Endothelial cell of umbilical vein (primary cell): ENCODE measurements at regions not wholly inside any gene's neighbourhood (a gene's known extent, or its start where the extent isn't known, plus 50 kb on each side); places are given as distances from the start of the nearest gene placed in this dataset.

Experiments
- BruUV-seq: library from RNA; stranded (reverse); fragments of 400-500 nt; replicated peaks from 2 replicates; lab custom pipeline; 2021; lab: Mats Ljungman, UMichigan
- CTCF ChIA-PET: fragments of 300-600, 350-600 bp; sonication (Branson Sonifier 250); formaldehyde crosslinking; loops from one replicate; lab custom pipeline; 2021; ENCODE audit warnings: antibody characterized with exemption, inconsistent platforms; lab: Charles Lee
- POLR2A ChIA-PET: fragments of 300-600, 350-600 bp; sonication (Branson Sonifier 250); formaldehyde crosslinking; loops from one replicate; lab custom pipeline; 2021; ENCODE audit warnings: antibody characterized with exemption, inconsistent platforms; lab: Charles Lee
- DNase-seq: peaks from one replicate; pipeline ENCODE4 v3.0.0-alpha.2; 2011; ENCODE audit warnings: low read depth, low spot score
- FAIRE-seq: peaks from 2 replicates; lab custom pipeline; 2011; peaks lifted over from hg19 to GRCh38; lab: Jason Lieb, UNC
- H2AFZ ChIP-seq: 2 replicates; pipeline ENCODE4 v1.6.0; 2012; ENCODE audit warnings: low read depth, low read length, control low read depth, inconsistent platforms
- H3K27ac ChIP-seq: 2 replicates; pipeline ENCODE4 v1.5.1; 2011; ENCODE audit warnings: low read depth, mild to moderate bottlenecking, control low read depth, low read length, moderate library complexity; ENCODE audit not compliant: insufficient read depth
- H3K27me3 ChIP-seq, 2 experiments: 2 replicates each; pipeline versions ENCODE4 v1.6.0 to v1.6.1; 2011; ENCODE audit warnings: low read length in 2 of 2, mixed read lengths in 1 of 2; ENCODE audit not compliant: control insufficient read depth in 2 of 2, insufficient read depth in 2 of 2
- H3K36me3 ChIP-seq, 2 experiments: 2 replicates in 1 of 2; 3 replicates in 1 of 2; pipeline ENCODE4 v1.5.1; 2011; ENCODE audit warnings: low read length in 2 of 2, mild to moderate bottlenecking in 1 of 2, moderate library complexity in 1 of 2; ENCODE audit not compliant: control insufficient read depth in 2 of 2, insufficient read depth in 2 of 2; ENCODE audit errors: extremely low read depth in 1 of 2
- H3K4me1 ChIP-seq: 3 replicates; pipeline ENCODE4 v1.5.1; 2011; ENCODE audit warnings: mild to moderate bottlenecking, low read length; ENCODE audit not compliant: control insufficient read depth, insufficient read depth; ENCODE audit errors: extremely low read depth
- H3K4me2 ChIP-seq: 2 replicates; pipeline ENCODE4 v1.6.1; 2011; ENCODE audit warnings: low read length, control low read depth, mixed read lengths; ENCODE audit not compliant: insufficient read depth
- H3K4me3 ChIP-seq, 3 experiments: fragments of 200-600 bp in 1 of 3; sonication (generic), shearing (Covaris generic) in 1 of 3; replicated peaks in 1 of 3; 2 replicates each; pipeline ENCODE4 v1.5.1; 2011 to 2016; ENCODE audit warnings: control low read depth in 3 of 3, low read length in 3 of 3, mild to moderate bottlenecking in 2 of 3, inconsistent platforms in 1 of 3, low read depth in 1 of 3, moderate library complexity in 1 of 3; ENCODE audit not compliant: insufficient read depth in 1 of 3
- H3K79me2 ChIP-seq: 2 replicates; pipeline ENCODE4 v1.6.0; 2012; ENCODE audit warnings: low read length, inconsistent platforms; ENCODE audit not compliant: control insufficient read depth, insufficient read depth
- H3K9ac ChIP-seq: replicated peaks from 2 replicates; pipeline ENCODE3; 2011; ENCODE audit warnings: low read length, control low read depth; ENCODE audit not compliant: insufficient read depth; ENCODE audit errors: extremely low read depth
- H3K9me1 ChIP-seq: replicated peaks from 3 replicates; pipeline ENCODE4 v1.6.0; 2011; ENCODE audit warnings: mild to moderate bottlenecking, low read length; ENCODE audit not compliant: control insufficient read depth, insufficient read depth; ENCODE audit errors: extremely low read depth
- H3K9me3 ChIP-seq: replicated peaks from 2 replicates; pipeline ENCODE4 v1.5.1; 2012; ENCODE audit warnings: low read length, inconsistent platforms; ENCODE audit not compliant: control insufficient read depth, insufficient read depth
- H4K20me1 ChIP-seq: replicated peaks from 2 replicates; pipeline ENCODE3; 2011; ENCODE audit warnings: mild to moderate bottlenecking, low read length; ENCODE audit not compliant: control insufficient read depth, insufficient read depth; ENCODE audit errors: extremely low read depth
- EZH2 ChIP-seq: IDR thresholded peaks from 2 replicates; pipeline ENCODE4 v1.6.1; 2012; ENCODE audit warnings: borderline replicate concordance, low read depth, mild to moderate bottlenecking, moderate library complexity, low read length, inconsistent platforms; ENCODE audit not compliant: severe bottlenecking
- FOS ChIP-seq: IDR thresholded peaks from 2 replicates; pipeline ENCODE4 v1.6.1; 2011; ENCODE audit warnings: mild to moderate bottlenecking, low read length, moderate library complexity, borderline replicate concordance; ENCODE audit not compliant: insufficient read depth
- GATA2 ChIP-seq: IDR thresholded peaks from 2 replicates; pipeline ENCODE4 v1.7.0; 2011; ENCODE audit warnings: low read depth, mild to moderate bottlenecking, moderate library complexity, mixed read lengths, low read length; ENCODE audit not compliant: insufficient read length, insufficient read depth
- JUN ChIP-seq: IDR thresholded peaks from 2 replicates; pipeline ENCODE4 v1.6.1; 2011; ENCODE audit warnings: borderline replicate concordance, low read depth; ENCODE audit not compliant: insufficient read length, insufficient read depth
- MYC ChIP-seq: IDR thresholded peaks from one replicate; pipeline ENCODE4 v1.6.1; 2011; ENCODE audit warnings: mild to moderate bottlenecking, low read depth, low read length
- POLR2A ChIP-seq: IDR thresholded peaks from 2 replicates; pipeline ENCODE4 v1.6.1; 2012; ENCODE audit warnings: low read depth, mild to moderate bottlenecking, control low read depth, low read length
- POLR2AphosphoS5 ChIP-seq: IDR thresholded peaks from 2 replicates; pipeline ENCODE4 v1.6.1; 2012; ENCODE audit warnings: low read depth, mild to moderate bottlenecking, control low read depth, low read length, moderate library complexity; ENCODE audit not compliant: insufficient read depth
- dilution Hi-C: fragments of 300-500 bp; cut with MboI; formaldehyde crosslinking; loops from one replicate; pipeline ENCODE4 v1.15.0; 2019; ENCODE audit warnings: low sequenced_read_pairs; ENCODE audit not compliant: extremely low pct_ligation_motif_present
- intact Hi-C: fragments of 100-400 bp; cut with micrococcal nuclease; formaldehyde crosslinking; loops from one replicate; pipeline ENCODE4 v1.10.0; 2022
- TF ChIP-seq, protein P1 (sequence below), 2 donors: IDR thresholded peaks; 1 replicate in 1 of 2; 2 replicates in 1 of 2; pipeline ENCODE4 v1.5.1; 2011; ENCODE audit warnings: low read length in 2 of 2, mild to moderate bottlenecking in 2 of 2, moderate library complexity in 2 of 2, control low read depth in 1 of 2, inconsistent platforms in 1 of 2, low read depth in 1 of 2; ENCODE audit not compliant: insufficient read depth in 1 of 2; ENCODE audit errors: extremely low read depth in 1 of 2
- TF ChIP-seq, protein P2 (sequence below): IDR thresholded peaks from 2 replicates; pipeline ENCODE4 v1.6.1; 2011; ENCODE audit not compliant: insufficient read depth, insufficient read length

DNA sequence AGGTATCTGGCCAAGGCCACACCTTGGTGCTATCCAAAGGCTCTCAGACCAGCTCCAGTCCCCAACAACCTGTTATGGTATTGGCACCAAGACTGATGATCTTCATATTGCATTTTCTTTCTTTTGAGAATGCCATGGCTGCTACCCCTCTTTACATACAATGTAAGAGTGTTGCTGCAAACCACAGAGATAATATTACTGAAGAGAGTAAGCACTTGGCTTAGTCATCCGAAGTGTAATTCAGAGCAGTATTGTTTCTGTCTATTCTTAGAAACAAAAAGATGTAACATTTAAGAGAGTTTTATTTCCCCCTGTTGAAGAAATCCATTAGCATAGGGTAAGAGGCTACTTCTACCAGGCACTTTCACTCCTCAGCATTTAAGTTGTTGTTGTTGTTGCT, 212.5 kb downstream of the C6orf118 start:
- H3K27ac ChIP-seq, result no peak overlapping the region
- BruUV-seq, result no TSS peak
- peaks cover 5% of the 10 kb centered on the region for H3K9me3 ChIP-seq
- FAIRE-seq (no peak), DNase-seq (no peak)
- H3K79me2 ChIP-seq, result no peaks in the 10 kb centered on the region
- POLR2A ChIA-PET, result no interaction called here
- dilution Hi-C loops, result no loop called here
- no peak overlapping the region for H3K4me2 ChIP-seq
- H2AFZ ChIP-seq, result no peak overlapping the region
- H3K4me3 ChIP-seq, result no peak overlapping the region
- CTCF ChIA-PET, result no interaction called here
- no peaks in the 10 kb centered on the region for H4K20me1 ChIP-seq
- intact Hi-C loops, result no loop called here
- TF ChIP-seq MYC, result no peak
- no peak for TF ChIP-seq FOS
- H3K9ac ChIP-seq, result no peak overlapping the region
- H3K27me3 ChIP-seq, result no peaks in the 10 kb centered on the region
- no peaks in the 10 kb centered on the region for H3K9me1 ChIP-seq
- H3K36me3 ChIP-seq, result no peaks in the 10 kb centered on the region
- no peaks in the 10 kb centered on the region for H3K4me1 ChIP-seq

GRCh38 chr6:165096209-165096608, 213.2 kb downstream of the C6orf118 start:
- no peaks in the 10 kb centered on the region for H3K9me1 ChIP-seq
- no peak for DNase-seq
- H3K4me1 ChIP-seq, result no peaks in the 10 kb centered on the region
- no peaks in the 10 kb centered on the region for H3K27me3 ChIP-seq
- no peak overlapping the region for H2AFZ ChIP-seq
- no peaks in the 10 kb centered on the region for H4K20me1 ChIP-seq
- no peak for TF ChIP-seq GATA2
- TF ChIP-seq, protein P1, sequence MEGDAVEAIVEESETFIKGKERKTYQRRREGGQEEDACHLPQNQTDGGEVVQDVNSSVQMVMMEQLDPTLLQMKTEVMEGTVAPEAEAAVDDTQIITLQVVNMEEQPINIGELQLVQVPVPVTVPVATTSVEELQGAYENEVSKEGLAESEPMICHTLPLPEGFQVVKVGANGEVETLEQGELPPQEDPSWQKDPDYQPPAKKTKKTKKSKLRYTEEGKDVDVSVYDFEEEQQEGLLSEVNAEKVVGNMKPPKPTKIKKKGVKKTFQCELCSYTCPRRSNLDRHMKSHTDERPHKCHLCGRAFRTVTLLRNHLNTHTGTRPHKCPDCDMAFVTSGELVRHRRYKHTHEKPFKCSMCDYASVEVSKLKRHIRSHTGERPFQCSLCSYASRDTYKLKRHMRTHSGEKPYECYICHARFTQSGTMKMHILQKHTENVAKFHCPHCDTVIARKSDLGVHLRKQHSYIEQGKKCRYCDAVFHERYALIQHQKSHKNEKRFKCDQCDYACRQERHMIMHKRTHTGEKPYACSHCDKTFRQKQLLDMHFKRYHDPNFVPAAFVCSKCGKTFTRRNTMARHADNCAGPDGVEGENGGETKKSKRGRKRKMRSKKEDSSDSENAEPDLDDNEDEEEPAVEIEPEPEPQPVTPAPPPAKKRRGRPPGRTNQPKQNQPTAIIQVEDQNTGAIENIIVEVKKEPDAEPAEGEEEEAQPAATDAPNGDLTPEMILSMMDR (IDR thresholded peaks at IDR 0.05; ENCODE audit: extremely low read depth in 1 of 2, insufficient read depth in 1 of 2, low read depth in 1 of 2, low read length in 2 of 2), result no peak
- TF ChIP-seq, protein P2, sequence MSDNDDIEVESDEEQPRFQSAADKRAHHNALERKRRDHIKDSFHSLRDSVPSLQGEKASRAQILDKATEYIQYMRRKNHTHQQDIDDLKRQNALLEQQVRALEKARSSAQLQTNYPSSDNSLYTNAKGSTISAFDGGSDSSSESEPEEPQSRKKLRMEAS, result no peak
- no peak for TF ChIP-seq FOS
- TF ChIP-seq POLR2A, result no peak
- no peak for TF ChIP-seq JUN
- TF ChIP-seq EZH2, result no peak
- no peak for TF ChIP-seq MYC
- TF ChIP-seq POLR2AphosphoS5, result no peak
- no peak overlapping the region for H3K4me3 ChIP-seq
- no peak for FAIRE-seq
- H3K9me3 ChIP-seq, result peaks cover 5% of the 10 kb centered on the region
- no peaks in the 10 kb centered on the region for H3K36me3 ChIP-seq
- intact Hi-C loops, result no loop called here
- no peak overlapping the region for H3K9ac ChIP-seq
- BruUV-seq, result no TSS peak
- H3K79me2 ChIP-seq, result no peaks in the 10 kb centered on the region
- H3K4me2 ChIP-seq, result no peak overlapping the region
- dilution Hi-C loops, result no loop called here
- POLR2A ChIA-PET, result no interaction called here
- H3K27ac ChIP-seq, result no peak overlapping the region
- CTCF ChIA-PET, result no interaction called here
